Astrocyte (in vitro differentiated cells and primary cell): ENCODE measurements at regions not wholly inside any gene's neighbourhood (a gene's known extent, or its start where the extent isn't known, plus 50 kb on each side); places are given as distances from the start of the nearest gene placed in this dataset.

Source experiments
- EZH2 ChIP-seq: IDR thresholded peaks from 2 replicates; pipeline ENCODE4 v1.6.1; 2012; ENCODE audit warnings: mild to moderate bottlenecking, low read length, inconsistent platforms; ENCODE audit not compliant: insufficient read depth
- TF ChIP-seq, protein P1 (sequence below): IDR thresholded peaks from 2 replicates; pipeline ENCODE4 v1.5.1; 2011; ENCODE audit warnings: low read depth, mild to moderate bottlenecking, inconsistent platforms, low read length, moderate library complexity; ENCODE audit not compliant: insufficient read depth

GRCh38 chr13:80547341-80547740 is 206.4 kb upstream of the SPRY2 start:
- TF ChIP-seq, protein P1, sequence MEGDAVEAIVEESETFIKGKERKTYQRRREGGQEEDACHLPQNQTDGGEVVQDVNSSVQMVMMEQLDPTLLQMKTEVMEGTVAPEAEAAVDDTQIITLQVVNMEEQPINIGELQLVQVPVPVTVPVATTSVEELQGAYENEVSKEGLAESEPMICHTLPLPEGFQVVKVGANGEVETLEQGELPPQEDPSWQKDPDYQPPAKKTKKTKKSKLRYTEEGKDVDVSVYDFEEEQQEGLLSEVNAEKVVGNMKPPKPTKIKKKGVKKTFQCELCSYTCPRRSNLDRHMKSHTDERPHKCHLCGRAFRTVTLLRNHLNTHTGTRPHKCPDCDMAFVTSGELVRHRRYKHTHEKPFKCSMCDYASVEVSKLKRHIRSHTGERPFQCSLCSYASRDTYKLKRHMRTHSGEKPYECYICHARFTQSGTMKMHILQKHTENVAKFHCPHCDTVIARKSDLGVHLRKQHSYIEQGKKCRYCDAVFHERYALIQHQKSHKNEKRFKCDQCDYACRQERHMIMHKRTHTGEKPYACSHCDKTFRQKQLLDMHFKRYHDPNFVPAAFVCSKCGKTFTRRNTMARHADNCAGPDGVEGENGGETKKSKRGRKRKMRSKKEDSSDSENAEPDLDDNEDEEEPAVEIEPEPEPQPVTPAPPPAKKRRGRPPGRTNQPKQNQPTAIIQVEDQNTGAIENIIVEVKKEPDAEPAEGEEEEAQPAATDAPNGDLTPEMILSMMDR = no peak
- TF ChIP-seq EZH2 = no peak
